ENCODE measurements at regions not wholly inside any gene's neighbourhood (a gene's known extent, or its start where the extent isn't known, plus 50 kb on each side); places are given as distances from the start of the nearest gene placed in this dataset.

- Histone ChIP-seq H3K27me3 (replicated peaks) (no peaks in the 10 kb centered on the region), H3K36me3 (replicated peaks) (no peaks in the 10 kb centered on the region), H3K4me3 (ENCODE audit: low read depth, low read length) (no peak overlapping the region), H3K27ac (no peak overlapping the region)
- no peak for TF ChIP-seq CTCF (IDR thresholded peaks at IDR 0.05; ENCODE audit: low read depth, low read length, missing control alignments)
- DNase-seq, result no peak
- in situ Hi-C loops (cut with HindIII; ENCODE audit: low pct_ligation_motif_present, low sequenced_read_pairs), result no loop called here
These were observed 57.2 kb upstream of the IER5L start for GRCh38 chr9:129235041-129235930.

- DNase-seq, result no peak
- Histone ChIP-seq H3K4me3 (ENCODE audit: low read depth, low read length) (no peak overlapping the region), H3K36me3 (replicated peaks) (no peaks in the 10 kb centered on the region), H3K27ac (no peak overlapping the region), H3K27me3 (replicated peaks) (no peaks in the 10 kb centered on the region)
- in situ Hi-C loops (cut with HindIII; ENCODE audit: low pct_ligation_motif_present, low sequenced_read_pairs), result no loop called here
- no peak for TF ChIP-seq CTCF (IDR thresholded peaks at IDR 0.05; ENCODE audit: low read depth, low read length, missing control alignments)
These were observed 56.4 kb upstream of the IER5L start for GRCh38 chr9:129234491-129234890.

- no peaks in the 10 kb centered on the region for H3K27me3 ChIP-seq (replicated peaks)
- H3K27ac ChIP-seq, result no peak overlapping the region
- no peak for TF ChIP-seq CTCF (IDR thresholded peaks at IDR 0.05; ENCODE audit: low read depth, low read length, missing control alignments)
- in situ Hi-C loops (cut with HindIII; ENCODE audit: low pct_ligation_motif_present, low sequenced_read_pairs), result no loop called here
- H3K36me3 ChIP-seq (replicated peaks), result no peaks in the 10 kb centered on the region
- H3K4me3 ChIP-seq (ENCODE audit: low read depth, low read length), result no peak overlapping the region
- DNase-seq, result peak; percentile 16
These were observed 55.0 kb upstream of the IER5L start for GRCh38 chr9:129232839-129233591.

GRCh38 chr9:129231759-129232158 is 53.7 kb upstream of the IER5L start:
- Histone ChIP-seq H3K36me3 (replicated peaks) (no peaks in the 10 kb centered on the region), H3K27ac (no peak overlapping the region), H3K27me3 (replicated peaks) (no peaks in the 10 kb centered on the region), H3K4me3 (ENCODE audit: low read depth, low read length) (no peak overlapping the region)
- in situ Hi-C loops (cut with HindIII; ENCODE audit: low pct_ligation_motif_present, low sequenced_read_pairs), result no loop called here
- DNase-seq, result no peak
- TF ChIP-seq CTCF (IDR thresholded peaks at IDR 0.05; ENCODE audit: low read depth, low read length, missing control alignments), result no peak

GRCh38 chr9:129231022-129231739 is 53.1 kb upstream of the IER5L start:
- no peak for TF ChIP-seq CTCF (IDR thresholded peaks at IDR 0.05; ENCODE audit: low read depth, low read length, missing control alignments)
- no peak overlapping the region for H3K4me3 ChIP-seq (ENCODE audit: low read depth, low read length)
- no peak for DNase-seq
- no peak overlapping the region for H3K27ac ChIP-seq
- no peaks in the 10 kb centered on the region for H3K36me3 ChIP-seq (replicated peaks)
- in situ Hi-C loops (cut with HindIII; ENCODE audit: low pct_ligation_motif_present, low sequenced_read_pairs), result no loop called here
- no peaks in the 10 kb centered on the region for H3K27me3 ChIP-seq (replicated peaks)

Measured in brain microvascular endothelial cell (primary cell).